ENCODE measurements at regions not wholly inside any gene's neighbourhood (a gene's known extent, or its start where the extent isn't known, plus 50 kb on each side); places are given as distances from the start of the nearest gene placed in this dataset.

DNA sequence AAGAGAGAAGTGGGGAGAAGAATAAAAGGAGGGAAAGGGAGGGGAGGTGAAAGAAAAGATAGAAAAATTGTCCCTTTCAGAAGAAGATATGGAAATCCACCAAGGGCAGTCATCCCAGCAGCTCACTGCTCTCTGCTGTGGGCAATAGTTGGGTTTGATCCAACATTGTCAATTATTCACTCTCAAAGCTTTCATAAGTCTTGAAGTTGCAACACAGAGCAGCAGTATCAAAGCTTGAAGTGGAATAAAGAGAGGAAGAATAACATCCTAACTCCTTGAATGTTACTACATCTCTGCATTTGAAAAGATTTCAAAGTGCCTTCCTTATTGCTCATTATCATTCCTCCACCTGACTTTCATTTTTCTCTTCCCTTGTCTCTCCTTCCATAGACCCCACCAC is 62.3 kb upstream of the HHIP start:
- ATAC-seq, result no peak
- TF ChIP-seq ZC3H10 (CRISPR knock-in tag; IDR thresholded peaks at IDR 0.05), result no peak
- no peak for TF ChIP-seq ZNF70 (CRISPR knock-in tag; IDR thresholded peaks at IDR 0.05)
- no peak for TF ChIP-seq PPARA (CRISPR knock-in tag; IDR thresholded peaks at IDR 0.05; ENCODE audit: borderline replicate concordance)

DNA sequence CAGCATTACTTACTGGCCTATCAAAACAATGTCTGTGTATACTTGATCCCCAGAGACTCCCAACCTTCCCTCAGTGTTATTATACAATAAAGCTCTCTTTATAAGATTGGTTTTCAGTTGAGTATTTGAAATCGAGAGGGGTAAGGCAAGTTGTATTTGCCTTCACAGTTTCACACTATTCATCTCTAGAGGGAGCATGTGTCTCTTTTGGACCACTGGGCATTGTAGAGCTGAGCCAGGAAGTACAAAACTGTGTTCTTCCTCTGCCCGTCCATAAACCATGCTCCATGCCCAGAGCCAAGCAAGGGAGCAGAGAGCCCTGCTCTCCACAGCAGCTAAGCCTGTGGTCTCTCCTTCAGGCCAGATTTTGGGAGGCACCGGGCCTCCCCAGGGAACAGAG is 61.5 kb upstream of the HHIP start:
- no peak for ATAC-seq
- TF ChIP-seq ZNF8 (CRISPR knock-in tag; IDR thresholded peaks at IDR 0.05) (no peak), ZC3H10 (CRISPR knock-in tag; IDR thresholded peaks at IDR 0.05) (no peak), ZFP30 (CRISPR knock-in tag; IDR thresholded peaks at IDR 0.05) (no peak), GLIS3 (CRISPR knock-in tag; IDR thresholded peaks at IDR 0.05) (no peak), RARB (CRISPR knock-in tag; IDR thresholded peaks at IDR 0.05) (no peak), SNAI2 (CRISPR knock-in tag; IDR thresholded peaks at IDR 0.05) (no peak), ZFP3 (CRISPR knock-in tag; IDR thresholded peaks at IDR 0.05) (no peak), CSDC2 (CRISPR knock-in tag; IDR thresholded peaks at IDR 0.05) (no peak), BACH2 (CRISPR knock-in tag; IDR thresholded peaks at IDR 0.05; ENCODE audit: borderline replicate concordance) (no peak), ESRRG (CRISPR knock-in tag; IDR thresholded peaks at IDR 0.05) (no peak), TCF4 (CRISPR knock-in tag; IDR thresholded peaks at IDR 0.05; ENCODE audit: borderline replicate concordance) (no peak), TOX (CRISPR knock-in tag; IDR thresholded peaks at IDR 0.05; ENCODE audit: borderline replicate concordance) (no peak), ARNTL (CRISPR knock-in tag; IDR thresholded peaks at IDR 0.05; ENCODE audit: borderline replicate concordance, low read depth) (no peak), ZNF70 (CRISPR knock-in tag; IDR thresholded peaks at IDR 0.05) (no peak), PPARA (CRISPR knock-in tag; IDR thresholded peaks at IDR 0.05; ENCODE audit: borderline replicate concordance) (no peak)
- TF ChIP-seq, protein P1, sequence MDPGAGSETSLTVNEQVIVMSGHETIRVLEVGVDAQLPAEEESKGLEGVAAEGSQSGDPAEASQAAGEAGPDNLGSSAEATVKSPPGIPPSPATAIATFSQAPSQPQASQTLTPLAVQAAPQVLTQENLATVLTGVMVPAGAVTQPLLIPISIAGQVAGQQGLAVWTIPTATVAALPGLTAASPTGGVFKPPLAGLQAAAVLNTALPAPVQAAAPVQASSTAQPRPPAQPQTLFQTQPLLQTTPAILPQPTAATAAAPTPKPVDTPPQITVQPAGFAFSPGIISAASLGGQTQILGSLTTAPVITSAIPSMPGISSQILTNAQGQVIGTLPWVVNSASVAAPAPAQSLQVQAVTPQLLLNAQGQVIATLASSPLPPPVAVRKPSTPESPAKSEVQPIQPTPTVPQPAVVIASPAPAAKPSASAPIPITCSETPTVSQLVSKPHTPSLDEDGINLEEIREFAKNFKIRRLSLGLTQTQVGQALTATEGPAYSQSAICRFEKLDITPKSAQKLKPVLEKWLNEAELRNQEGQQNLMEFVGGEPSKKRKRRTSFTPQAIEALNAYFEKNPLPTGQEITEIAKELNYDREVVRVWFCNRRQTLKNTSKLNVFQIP (CRISPR knock-in tag; IDR thresholded peaks at IDR 0.05; ENCODE audit: borderline replicate concordance, low read depth), result no peak
- TF ChIP-seq, protein P2, sequence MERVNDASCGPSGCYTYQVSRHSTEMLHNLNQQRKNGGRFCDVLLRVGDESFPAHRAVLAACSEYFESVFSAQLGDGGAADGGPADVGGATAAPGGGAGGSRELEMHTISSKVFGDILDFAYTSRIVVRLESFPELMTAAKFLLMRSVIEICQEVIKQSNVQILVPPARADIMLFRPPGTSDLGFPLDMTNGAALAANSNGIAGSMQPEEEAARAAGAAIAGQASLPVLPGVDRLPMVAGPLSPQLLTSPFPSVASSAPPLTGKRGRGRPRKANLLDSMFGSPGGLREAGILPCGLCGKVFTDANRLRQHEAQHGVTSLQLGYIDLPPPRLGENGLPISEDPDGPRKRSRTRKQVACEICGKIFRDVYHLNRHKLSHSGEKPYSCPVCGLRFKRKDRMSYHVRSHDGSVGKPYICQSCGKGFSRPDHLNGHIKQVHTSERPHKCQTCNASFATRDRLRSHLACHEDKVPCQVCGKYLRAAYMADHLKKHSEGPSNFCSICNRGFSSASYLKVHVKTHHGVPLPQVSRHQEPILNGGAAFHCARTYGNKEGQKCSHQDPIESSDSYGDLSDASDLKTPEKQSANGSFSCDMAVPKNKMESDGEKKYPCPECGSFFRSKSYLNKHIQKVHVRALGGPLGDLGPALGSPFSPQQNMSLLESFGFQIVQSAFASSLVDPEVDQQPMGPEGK (CRISPR knock-in tag; IDR thresholded peaks at IDR 0.05; ENCODE audit: borderline replicate concordance), result no peak
- TF ChIP-seq, protein P3, sequence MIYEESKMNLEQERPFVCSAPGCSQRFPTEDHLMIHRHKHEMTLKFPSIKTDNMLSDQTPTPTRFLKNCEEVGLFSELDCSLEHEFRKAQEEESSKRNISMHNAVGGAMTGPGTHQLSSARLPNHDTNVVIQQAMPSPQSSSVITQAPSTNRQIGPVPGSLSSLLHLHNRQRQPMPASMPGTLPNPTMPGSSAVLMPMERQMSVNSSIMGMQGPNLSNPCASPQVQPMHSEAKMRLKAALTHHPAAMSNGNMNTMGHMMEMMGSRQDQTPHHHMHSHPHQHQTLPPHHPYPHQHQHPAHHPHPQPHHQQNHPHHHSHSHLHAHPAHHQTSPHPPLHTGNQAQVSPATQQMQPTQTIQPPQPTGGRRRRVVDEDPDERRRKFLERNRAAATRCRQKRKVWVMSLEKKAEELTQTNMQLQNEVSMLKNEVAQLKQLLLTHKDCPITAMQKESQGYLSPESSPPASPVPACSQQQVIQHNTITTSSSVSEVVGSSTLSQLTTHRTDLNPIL (CRISPR knock-in tag; IDR thresholded peaks at IDR 0.05; ENCODE audit: low read depth), result no peak
- TF ChIP-seq, protein P4, sequence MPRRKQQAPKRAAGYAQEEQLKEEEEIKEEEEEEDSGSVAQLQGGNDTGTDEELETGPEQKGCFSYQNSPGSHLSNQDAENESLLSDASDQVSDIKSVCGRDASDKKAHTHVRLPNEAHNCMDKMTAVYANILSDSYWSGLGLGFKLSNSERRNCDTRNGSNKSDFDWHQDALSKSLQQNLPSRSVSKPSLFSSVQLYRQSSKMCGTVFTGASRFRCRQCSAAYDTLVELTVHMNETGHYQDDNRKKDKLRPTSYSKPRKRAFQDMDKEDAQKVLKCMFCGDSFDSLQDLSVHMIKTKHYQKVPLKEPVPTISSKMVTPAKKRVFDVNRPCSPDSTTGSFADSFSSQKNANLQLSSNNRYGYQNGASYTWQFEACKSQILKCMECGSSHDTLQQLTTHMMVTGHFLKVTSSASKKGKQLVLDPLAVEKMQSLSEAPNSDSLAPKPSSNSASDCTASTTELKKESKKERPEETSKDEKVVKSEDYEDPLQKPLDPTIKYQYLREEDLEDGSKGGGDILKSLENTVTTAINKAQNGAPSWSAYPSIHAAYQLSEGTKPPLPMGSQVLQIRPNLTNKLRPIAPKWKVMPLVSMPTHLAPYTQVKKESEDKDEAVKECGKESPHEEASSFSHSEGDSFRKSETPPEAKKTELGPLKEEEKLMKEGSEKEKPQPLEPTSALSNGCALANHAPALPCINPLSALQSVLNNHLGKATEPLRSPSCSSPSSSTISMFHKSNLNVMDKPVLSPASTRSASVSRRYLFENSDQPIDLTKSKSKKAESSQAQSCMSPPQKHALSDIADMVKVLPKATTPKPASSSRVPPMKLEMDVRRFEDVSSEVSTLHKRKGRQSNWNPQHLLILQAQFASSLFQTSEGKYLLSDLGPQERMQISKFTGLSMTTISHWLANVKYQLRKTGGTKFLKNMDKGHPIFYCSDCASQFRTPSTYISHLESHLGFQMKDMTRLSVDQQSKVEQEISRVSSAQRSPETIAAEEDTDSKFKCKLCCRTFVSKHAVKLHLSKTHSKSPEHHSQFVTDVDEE (CRISPR knock-in tag; IDR thresholded peaks at IDR 0.05), result no peak

DNA sequence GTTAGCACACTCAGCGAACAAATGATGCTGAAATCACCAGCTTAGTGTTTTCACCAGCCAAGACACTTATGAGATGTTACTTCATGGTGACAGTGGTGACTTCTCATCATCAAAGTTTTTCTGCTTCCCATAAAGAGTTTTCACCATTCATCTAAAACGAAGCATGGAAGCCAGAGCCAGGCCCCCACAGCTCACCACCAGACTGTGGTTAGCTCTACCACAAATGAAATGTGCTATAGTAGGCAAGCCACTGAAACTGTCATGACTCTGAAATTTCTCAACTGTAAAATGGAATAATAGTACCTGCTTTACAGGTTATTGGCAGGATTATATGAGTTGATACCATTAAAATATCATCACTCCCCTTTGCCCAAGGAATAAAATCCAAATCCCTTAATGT is 56.4 kb upstream of the HHIP start:
- TF ChIP-seq, protein P2 (CRISPR knock-in tag; IDR thresholded peaks at IDR 0.05; ENCODE audit: borderline replicate concordance), result no peak
- no peak for TF ChIP-seq RARB (CRISPR knock-in tag; IDR thresholded peaks at IDR 0.05)
- no peak for TF ChIP-seq ISL1 (CRISPR knock-in tag; IDR thresholded peaks at IDR 0.05)
- no peak for TF ChIP-seq ZFP3 (CRISPR knock-in tag; IDR thresholded peaks at IDR 0.05)
- no peak for TF ChIP-seq ZNF70 (CRISPR knock-in tag; IDR thresholded peaks at IDR 0.05)
- TF ChIP-seq, protein P3 (CRISPR knock-in tag; IDR thresholded peaks at IDR 0.05; ENCODE audit: low read depth), result no peak
- no peak for TF ChIP-seq TOX (CRISPR knock-in tag; IDR thresholded peaks at IDR 0.05; ENCODE audit: borderline replicate concordance)
- no peak for TF ChIP-seq ZFP30 (CRISPR knock-in tag; IDR thresholded peaks at IDR 0.05)

More for the DNA sequence above, 56.4 kb upstream of the HHIP start:
- ATAC-seq, result no peak
